ENCODE measurements at regions not wholly inside any gene's neighbourhood (a gene's known extent, or its start where the extent isn't known, plus 50 kb on each side); places are given as distances from the start of the nearest gene placed in this dataset.

DNA sequence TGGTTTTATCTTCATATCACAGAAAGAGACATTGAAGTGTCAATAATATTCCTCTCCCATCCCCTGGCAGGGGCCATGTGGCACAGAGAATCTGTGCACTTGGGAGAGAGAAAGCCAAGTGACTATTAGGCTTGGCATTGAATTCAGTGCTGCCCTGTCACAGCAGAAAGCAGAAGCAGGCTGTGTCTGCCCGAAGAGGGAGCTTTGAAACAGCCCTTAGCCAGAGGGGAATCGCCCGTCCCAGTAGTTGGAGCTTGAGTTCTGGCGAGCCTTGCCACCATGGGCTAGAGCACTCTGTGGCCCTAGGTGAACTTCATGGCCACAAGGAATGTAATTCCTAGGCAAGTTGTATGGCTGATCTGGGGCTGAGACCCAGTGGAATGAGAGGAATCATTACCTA is 282.5 kb upstream of the PCDH10 start:
- no peak overlapping the region for H3K4me3 ChIP-seq (ENCODE audit: low read length)
- no peaks in the 10 kb centered on the region for H3K9me3 ChIP-seq (ENCODE audit: low read depth, low read length)
- H3K27me3 ChIP-seq (ENCODE audit: insufficient read depth, low read length): no peaks in the 10 kb centered on the region
- no peaks in the 10 kb centered on the region for H3K4me1 ChIP-seq (ENCODE audit: insufficient read depth, low read length)

DNA sequence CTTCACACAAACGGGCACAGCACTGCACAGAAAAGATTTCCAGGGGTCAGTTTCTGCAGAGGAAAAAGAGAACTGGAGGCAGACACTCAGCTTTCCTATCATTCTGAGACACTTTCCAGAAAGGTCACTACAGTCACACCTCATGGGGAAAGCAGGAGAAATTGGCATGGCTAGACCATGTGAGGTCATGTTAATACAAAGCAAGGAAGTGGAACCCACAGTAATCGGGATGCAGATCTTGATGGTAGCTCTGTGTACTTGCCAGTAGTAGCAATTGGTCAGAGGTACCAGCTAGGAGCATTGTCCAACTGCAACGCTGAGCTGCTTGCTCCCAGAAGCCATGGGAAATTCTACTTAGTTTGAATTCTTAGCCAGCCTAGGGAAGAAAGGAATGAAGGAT is 255.3 kb upstream of the PCDH10 start:
- no peaks in the 10 kb centered on the region for H3K4me1 ChIP-seq (ENCODE audit: insufficient read depth, low read length)
- H3K9me3 ChIP-seq (ENCODE audit: low read depth, low read length): no peaks in the 10 kb centered on the region
- H3K27me3 ChIP-seq (ENCODE audit: insufficient read depth, low read length): no peaks in the 10 kb centered on the region
- no peak overlapping the region for H3K4me3 ChIP-seq (ENCODE audit: low read length)

DNA sequence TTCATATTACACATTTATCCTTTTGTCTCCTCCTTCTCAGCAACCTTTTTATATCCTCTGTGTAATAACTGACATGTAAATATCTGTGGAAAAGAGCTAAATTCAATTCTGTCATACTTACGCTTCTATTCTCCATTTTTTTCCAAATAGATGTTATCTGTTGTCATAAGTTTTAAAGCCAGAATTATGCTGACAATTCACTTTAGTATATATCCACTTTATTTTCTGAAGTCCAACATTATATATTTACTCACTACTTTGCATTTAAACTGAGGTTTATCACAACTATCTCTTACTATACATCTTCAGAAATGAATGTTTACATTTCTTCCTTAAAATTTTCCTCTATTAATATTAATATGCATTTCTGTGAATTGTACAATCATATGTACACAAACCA is 247.9 kb upstream of the PCDH10 start:
- no peak overlapping the region for H3K4me3 ChIP-seq (ENCODE audit: low read length)
- H3K9me3 ChIP-seq (ENCODE audit: low read depth, low read length): no peaks in the 10 kb centered on the region
- H3K27me3 ChIP-seq (ENCODE audit: insufficient read depth, low read length): no peaks in the 10 kb centered on the region
- H3K4me1 ChIP-seq (ENCODE audit: insufficient read depth, low read length): no peaks in the 10 kb centered on the region

DNA sequence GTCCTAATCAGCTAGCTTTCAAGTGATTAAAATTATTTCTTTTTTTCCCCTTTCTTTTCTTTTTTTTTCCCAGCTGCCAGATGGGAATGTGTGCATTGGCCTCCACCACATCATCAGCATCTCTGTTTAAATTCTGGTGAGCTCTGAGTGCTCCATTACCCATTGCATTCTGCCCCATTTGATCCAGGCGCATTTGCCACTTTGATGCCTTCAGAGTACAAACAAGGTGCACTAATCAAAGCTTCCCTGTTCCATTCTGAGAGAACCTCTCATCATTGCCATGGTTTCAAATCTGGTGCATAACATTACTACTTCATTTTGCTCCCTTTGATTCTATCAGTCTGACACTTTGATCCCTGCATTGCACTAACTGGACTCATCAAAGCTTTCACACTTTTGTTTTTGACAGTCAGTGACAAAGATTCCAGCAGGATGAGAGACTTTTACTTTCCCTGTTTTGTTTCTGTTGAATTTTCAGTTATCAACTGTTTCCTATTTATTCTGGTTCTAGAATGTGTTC is 238.8 kb upstream of the PCDH10 start:
- Histone ChIP-seq H3K4me3 (ENCODE audit: low read length) (no peak overlapping the region), H3K4me1 (ENCODE audit: insufficient read depth, low read length) (no peaks in the 10 kb centered on the region), H3K27me3 (ENCODE audit: insufficient read depth, low read length) (no peaks in the 10 kb centered on the region), H3K9me3 (ENCODE audit: low read depth, low read length) (no peaks in the 10 kb centered on the region)

DNA sequence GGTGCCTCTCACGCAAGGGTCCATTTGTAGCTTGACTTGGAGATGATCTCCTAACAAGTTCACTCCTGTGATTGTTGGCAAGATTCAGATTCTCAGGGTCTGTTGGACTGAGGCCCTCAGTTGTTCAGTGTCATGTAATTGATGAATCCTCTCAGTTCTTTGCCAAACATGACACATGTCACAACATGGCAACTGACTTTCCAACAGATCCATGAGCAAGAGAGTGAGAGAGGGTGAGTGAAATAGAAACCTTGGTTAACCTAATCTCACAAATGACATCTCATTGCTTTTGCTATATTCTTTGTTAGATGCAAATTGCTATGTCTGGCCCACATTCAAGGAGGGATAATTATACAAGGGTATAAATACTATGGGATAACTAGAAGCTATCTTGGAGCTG is 231.0 kb upstream of the PCDH10 start:
- H3K4me3 ChIP-seq (ENCODE audit: low read length): no peak overlapping the region
- no peaks in the 10 kb centered on the region for H3K9me3 ChIP-seq (ENCODE audit: low read depth, low read length)
- no peaks in the 10 kb centered on the region for H3K27me3 ChIP-seq (ENCODE audit: insufficient read depth, low read length)
- no peaks in the 10 kb centered on the region for H3K4me1 ChIP-seq (ENCODE audit: insufficient read depth, low read length)

DNA sequence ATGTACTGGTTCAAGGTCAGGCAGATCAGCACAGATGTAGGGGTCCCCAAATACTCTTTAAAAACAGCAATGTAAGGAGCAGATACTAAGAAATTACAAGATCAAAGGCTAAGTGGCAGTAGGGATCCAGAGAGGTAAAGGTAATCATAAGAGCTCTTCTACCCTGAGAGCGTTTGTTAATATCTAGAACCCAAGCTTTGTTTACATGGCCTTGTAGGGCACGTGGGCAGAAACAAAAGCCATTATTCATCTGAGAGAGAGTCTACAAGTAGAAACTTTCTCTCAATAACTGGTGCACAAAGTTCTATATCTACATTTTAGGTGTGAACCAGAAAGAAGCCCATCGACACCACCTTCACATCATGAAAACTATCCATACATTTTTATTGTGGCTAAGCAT is 225.6 kb upstream of the PCDH10 start:
- Histone ChIP-seq H3K4me1 (ENCODE audit: insufficient read depth, low read length) (no peaks in the 10 kb centered on the region), H3K27me3 (ENCODE audit: insufficient read depth, low read length) (no peaks in the 10 kb centered on the region), H3K9me3 (ENCODE audit: low read depth, low read length) (no peaks in the 10 kb centered on the region), H3K4me3 (ENCODE audit: low read length) (no peak overlapping the region)

DNA sequence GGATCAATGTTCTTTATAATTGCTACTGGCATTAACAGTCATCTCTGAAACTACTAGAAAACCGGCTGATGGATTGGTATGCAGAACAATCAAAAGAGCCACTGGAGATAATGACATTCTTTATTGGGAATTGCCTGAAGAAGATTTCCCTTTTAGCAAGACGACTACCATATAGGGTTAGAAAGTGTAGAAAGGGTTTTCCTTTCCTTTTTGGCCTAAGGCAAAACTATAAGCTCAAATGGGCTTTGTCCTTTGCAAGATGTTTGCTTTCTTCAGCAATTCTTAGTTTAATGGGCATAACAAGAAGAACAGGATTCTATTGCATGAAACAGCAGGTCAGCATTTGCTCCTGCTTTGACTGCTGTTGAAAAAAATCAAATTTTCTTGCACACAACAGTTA is 214.2 kb upstream of the PCDH10 start:
- H3K4me1 ChIP-seq (ENCODE audit: insufficient read depth, low read length): no peaks in the 10 kb centered on the region
- H3K9me3 ChIP-seq (ENCODE audit: low read depth, low read length): no peaks in the 10 kb centered on the region
- no peaks in the 10 kb centered on the region for H3K27me3 ChIP-seq (ENCODE audit: insufficient read depth, low read length)
- no peak overlapping the region for H3K4me3 ChIP-seq (ENCODE audit: low read length)

DNA sequence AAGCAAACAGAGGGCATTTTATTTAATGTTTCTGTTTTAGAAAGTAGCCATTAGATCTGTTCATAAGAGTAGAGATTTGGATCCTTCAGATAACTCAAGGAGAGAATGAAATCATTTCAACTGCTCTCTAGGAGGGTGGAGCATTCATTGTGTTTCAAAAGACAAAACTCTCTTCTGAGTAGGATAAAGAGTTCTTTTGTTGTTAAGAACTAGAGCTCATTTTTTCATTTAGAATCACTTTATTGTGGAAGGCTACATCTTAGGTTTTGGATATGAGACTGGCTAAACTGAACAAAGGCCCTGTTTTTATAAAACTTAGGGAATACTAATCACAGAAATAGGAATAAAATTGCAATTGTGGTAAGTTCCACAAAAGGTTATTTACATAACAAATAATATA is 193.9 kb upstream of the PCDH10 start:
- Histone ChIP-seq H3K27me3 (ENCODE audit: insufficient read depth, low read length) (no peaks in the 10 kb centered on the region), H3K9me3 (ENCODE audit: low read depth, low read length) (no peaks in the 10 kb centered on the region), H3K4me3 (ENCODE audit: low read length) (no peak overlapping the region), H3K4me1 (ENCODE audit: insufficient read depth, low read length) (no peaks in the 10 kb centered on the region)

DNA sequence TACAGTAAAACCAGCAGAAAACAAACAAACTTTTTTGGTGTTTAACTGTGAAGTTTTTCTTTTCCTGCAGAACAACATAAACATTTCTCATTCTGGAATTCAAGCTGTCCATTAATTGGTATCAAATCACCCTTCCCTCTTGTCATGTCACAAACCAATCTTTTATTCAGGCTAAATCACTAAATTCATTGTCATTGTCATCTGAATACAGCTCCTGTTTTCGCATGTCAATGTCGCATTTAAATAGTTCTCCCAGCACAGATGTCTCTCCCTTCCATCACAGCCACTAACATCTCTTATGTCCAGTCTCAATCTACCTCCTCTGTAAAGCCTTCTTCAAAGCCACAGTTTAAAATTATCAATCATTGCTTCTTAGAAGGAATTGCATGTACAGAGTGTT is 192.1 kb upstream of the PCDH10 start:
- H3K4me1 ChIP-seq (ENCODE audit: insufficient read depth, low read length): no peaks in the 10 kb centered on the region
- H3K9me3 ChIP-seq (ENCODE audit: low read depth, low read length): no peaks in the 10 kb centered on the region
- no peak overlapping the region for H3K4me3 ChIP-seq (ENCODE audit: low read length)
- no peaks in the 10 kb centered on the region for H3K27me3 ChIP-seq (ENCODE audit: insufficient read depth, low read length)

DNA sequence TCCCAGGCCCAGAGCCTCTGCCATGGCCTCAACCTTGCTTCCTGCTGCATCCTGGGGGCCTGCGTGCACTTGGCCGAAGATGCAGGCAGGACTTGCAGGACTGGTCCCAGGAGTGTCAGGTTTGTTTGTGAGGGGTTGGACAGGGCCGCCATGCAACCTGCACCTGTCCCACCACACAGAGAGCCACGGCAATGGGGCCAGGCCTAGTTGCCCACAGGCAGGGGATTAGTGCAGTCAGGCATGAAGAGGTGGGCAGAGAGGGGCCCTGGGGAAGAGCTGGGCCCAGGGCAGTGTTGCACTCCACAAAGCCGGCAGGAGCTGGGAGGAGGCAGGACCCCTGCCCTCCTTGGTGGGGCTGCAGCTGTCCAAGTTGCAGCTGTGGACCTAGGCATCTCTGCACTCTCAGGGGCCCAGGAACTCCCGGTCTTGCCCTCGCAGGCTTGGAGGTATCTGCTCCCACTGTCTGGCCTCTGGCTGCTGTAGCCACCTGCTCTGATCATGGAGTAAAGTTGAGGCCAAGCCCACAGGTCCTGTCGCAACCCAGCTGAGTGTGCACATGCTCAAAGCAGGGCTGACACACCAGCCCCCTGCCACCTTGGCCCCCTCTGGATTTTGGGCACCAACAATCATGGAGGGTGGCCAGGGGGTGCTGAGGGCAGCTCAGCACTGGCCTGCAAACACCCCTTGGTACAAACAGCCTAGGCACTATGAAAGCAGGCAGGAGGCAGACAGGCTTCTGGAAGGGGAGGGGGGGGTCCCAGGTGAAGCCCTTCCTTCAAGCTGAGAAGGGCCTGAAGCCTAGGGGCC is 190.4 kb upstream of the PCDH10 start:
- H3K4me3 ChIP-seq (ENCODE audit: low read length): no peak overlapping the region
- no peaks in the 10 kb centered on the region for H3K4me1 ChIP-seq (ENCODE audit: insufficient read depth, low read length)
- peaks cover 3% of the 10 kb centered on the region for H3K9me3 ChIP-seq (ENCODE audit: low read depth, low read length)
- H3K27me3 ChIP-seq (ENCODE audit: insufficient read depth, low read length): no peaks in the 10 kb centered on the region

DNA sequence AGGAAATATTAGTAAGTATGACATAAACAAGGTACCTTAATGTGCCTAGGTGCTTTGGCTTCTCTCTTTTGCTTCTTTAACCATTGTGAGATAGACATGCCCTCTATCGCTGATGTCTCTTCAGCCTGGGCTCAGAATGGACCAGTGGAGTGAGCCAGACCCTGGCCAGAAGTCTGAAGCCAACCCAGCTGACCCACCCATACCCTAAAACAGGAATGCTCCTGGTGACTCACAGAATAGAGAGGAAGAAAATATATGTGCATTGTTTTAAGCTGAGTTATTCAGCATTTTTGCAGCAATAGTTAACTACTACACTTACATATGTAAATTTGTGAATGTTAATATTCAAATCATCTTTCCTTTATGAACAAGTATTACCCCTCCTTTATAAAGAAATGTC is 167.5 kb upstream of the PCDH10 start:
- no peaks in the 10 kb centered on the region for H3K9me3 ChIP-seq (ENCODE audit: low read depth, low read length)

DNA sequence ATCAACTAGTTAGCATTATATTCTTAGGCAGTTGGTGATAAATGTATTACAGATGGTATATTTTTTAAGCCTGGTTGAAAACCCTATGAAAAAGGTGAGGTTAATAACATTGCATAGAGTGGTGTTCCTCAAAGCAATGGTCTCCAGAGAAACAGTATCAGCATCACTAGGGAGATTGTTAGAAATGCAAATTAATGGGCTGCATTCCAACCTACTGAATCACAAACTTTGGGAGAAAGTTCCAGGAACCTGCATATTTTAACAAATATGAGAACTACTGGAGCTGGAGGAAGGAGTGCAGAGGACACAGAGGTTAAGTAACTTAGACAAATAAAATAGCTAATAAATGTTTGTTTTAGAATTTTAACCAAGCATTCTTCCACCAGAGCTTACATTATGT is 166.9 kb upstream of the PCDH10 start:
- no peak overlapping the region for H3K4me3 ChIP-seq (ENCODE audit: low read length)
- no peaks in the 10 kb centered on the region for H3K4me1 ChIP-seq (ENCODE audit: insufficient read depth, low read length)

More for the DNA sequence above, 167.5 kb upstream of the PCDH10 start:
- H3K4me1 ChIP-seq (ENCODE audit: insufficient read depth, low read length): no peaks in the 10 kb centered on the region
- H3K4me3 ChIP-seq (ENCODE audit: low read length): no peak overlapping the region
- H3K27me3 ChIP-seq (ENCODE audit: insufficient read depth, low read length): no peaks in the 10 kb centered on the region

DNA sequence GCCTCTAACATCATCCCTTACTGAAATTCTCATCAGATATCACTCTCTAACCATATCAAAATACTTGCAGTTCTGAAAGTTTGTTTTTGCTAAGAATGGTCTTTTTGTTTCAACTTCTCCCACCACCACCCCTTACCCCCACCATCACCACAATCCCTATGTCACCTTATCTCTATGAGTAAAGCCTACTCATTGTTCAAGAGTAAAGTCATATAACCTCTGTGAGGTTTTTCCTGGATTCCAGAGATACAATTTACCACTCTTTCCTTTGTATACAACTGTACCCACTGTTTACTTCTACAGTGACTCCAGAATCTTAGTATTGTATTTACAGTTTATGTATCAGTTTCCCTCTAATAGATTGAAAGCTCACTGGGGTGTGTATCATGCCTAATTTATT is 158.0 kb upstream of the PCDH10 start:
- no peaks in the 10 kb centered on the region for H3K27me3 ChIP-seq (ENCODE audit: insufficient read depth, low read length)
- no peak overlapping the region for H3K4me3 ChIP-seq (ENCODE audit: low read length)
- H3K9me3 ChIP-seq (ENCODE audit: low read depth, low read length): no peaks in the 10 kb centered on the region
- H3K4me1 ChIP-seq (ENCODE audit: insufficient read depth, low read length): no peaks in the 10 kb centered on the region

More for the DNA sequence above, 166.9 kb upstream of the PCDH10 start:
- Histone ChIP-seq H3K27me3 (ENCODE audit: insufficient read depth, low read length) (no peaks in the 10 kb centered on the region), H3K9me3 (ENCODE audit: low read depth, low read length) (no peaks in the 10 kb centered on the region)

DNA sequence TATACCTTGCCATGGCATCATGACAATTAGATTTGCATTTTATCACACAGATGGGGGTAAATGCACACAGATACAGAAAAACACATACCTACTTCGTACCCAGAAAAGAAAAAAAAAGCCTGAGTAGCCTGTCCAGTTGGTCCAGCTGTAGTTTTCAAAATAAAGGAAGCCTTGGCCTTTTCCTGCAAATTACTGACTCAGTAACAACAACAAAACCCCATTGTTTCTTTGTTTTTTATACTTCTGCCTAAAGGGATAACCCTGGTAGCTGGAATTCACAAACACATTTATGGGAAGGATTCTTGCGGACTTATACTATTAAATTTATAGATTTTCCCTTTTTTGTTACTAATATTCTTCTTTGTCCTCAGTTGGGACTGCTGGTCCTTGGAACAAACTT is 156.4 kb upstream of the PCDH10 start:
- H3K27me3 ChIP-seq (ENCODE audit: insufficient read depth, low read length): no peaks in the 10 kb centered on the region
- H3K9me3 ChIP-seq (ENCODE audit: low read depth, low read length): no peaks in the 10 kb centered on the region
- H3K4me3 ChIP-seq (ENCODE audit: low read length): no peak overlapping the region
- no peaks in the 10 kb centered on the region for H3K4me1 ChIP-seq (ENCODE audit: insufficient read depth, low read length)

DNA sequence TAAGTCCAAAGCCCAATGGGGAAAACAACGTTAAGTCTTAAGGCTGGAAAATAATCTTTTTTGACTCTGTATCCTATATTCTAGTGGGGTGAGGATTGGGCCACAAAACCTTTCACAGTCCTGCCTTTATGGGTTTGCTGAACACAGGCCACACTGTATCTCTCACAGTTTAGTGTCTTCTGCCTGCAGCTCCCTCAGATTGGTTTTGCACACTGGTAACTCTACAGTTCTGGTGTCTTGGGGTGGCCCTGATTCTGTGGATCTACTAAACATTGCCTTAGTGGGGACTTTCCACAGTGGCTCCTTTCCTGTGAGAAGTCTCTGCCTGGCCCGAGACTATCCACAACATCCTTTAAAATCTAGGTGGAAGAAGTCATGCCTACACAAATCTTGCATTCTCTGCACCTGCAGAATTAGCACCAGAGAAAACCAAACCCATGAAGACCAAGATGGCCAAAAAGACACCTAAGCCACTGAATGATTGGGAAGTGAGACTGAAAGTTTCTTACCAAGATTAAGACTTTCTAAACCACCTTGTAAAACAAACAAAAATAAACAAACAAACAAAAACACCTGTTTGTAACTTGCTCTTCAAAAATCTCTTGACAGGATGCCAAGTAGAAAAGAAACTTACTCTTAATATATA is 150.4 kb upstream of the PCDH10 start:
- Histone ChIP-seq H3K4me1 (ENCODE audit: insufficient read depth, low read length) (no peaks in the 10 kb centered on the region), H3K27me3 (ENCODE audit: insufficient read depth, low read length) (no peaks in the 10 kb centered on the region), H3K4me3 (ENCODE audit: low read length) (no peak overlapping the region), H3K9me3 (ENCODE audit: low read depth, low read length) (no peaks in the 10 kb centered on the region)

DNA sequence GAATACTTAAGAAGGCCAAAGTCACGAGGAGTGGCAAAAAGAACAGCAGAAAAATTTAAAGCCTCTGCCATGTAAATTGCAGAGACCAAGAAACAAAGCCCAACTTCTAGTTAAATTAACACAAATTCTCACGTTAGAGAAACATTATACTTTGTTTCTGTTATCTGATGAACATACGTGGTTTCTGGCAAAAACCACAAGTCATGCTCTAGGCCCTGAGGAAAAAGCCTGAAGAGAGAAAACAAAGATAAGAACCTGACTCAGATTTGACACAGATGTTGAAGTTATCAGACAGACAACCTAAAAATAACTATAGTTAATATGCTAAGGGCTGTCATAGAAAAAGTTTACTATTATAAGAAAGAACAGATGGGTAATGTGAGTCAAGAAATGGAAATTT is 149.1 kb upstream of the PCDH10 start:
- Histone ChIP-seq H3K27me3 (ENCODE audit: insufficient read depth, low read length) (no peaks in the 10 kb centered on the region), H3K4me3 (ENCODE audit: low read length) (no peak overlapping the region), H3K9me3 (ENCODE audit: low read depth, low read length) (no peaks in the 10 kb centered on the region), H3K4me1 (ENCODE audit: insufficient read depth, low read length) (no peaks in the 10 kb centered on the region)
